IMR-90 (cell line): ENCODE measurements at regions not wholly inside any gene's neighbourhood (a gene's known extent, or its start where the extent isn't known, plus 50 kb on each side); places are given as distances from the start of the nearest gene placed in this dataset.

ENCODE experiments used
- CEBPB ChIP-seq: IDR thresholded peaks from 2 replicates; pipeline ENCODE4 v1.6.1; 2012; ENCODE audit warnings: low read depth, low read length, improper control_type of control experiment
- POLR2A ChIP-seq: IDR thresholded peaks from 2 replicates; pipeline ENCODE4 v1.6.1; 2012; ENCODE audit warnings: mild to moderate bottlenecking, low read depth, low read length

DNA sequence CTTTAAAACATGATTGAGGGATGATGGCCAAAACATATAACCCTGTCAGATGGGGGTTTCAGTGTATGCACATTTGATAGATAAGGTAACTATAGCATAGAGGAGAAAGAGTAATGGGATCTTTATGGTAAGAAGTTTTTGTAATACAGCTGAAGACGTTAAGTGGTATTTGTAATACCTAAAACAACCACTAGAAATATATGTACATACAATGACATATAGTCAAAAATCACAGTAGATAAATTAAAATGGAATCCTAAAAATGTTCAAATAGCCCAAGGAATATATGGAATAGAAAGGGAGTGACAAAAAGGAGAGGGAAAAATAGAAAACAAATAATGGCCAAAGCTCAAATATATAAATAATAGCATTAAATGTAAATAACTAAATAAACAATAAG is 371.3 kb upstream of the FSTL5 start:
- TF ChIP-seq CEBPB (no peak), POLR2A (no peak)
